ENCODE measurements at regions not wholly inside any gene's neighbourhood (a gene's known extent, or its start where the extent isn't known, plus 50 kb on each side); places are given as distances from the start of the nearest gene placed in this dataset.
A peak's percentile ranks its signal among the peaks of the same experiment; 100 is the strongest.

- Histone ChIP-seq H3K9ac (ENCODE audit: low read length) (no peak overlapping the region), H3K4me2 (replicated peaks; ENCODE audit: low read depth, low read length, poor library complexity, severe bottlenecking) (no peak overlapping the region), H3K4me1 (ENCODE audit: control insufficient read depth in 2 of 2, insufficient read depth in 2 of 2, low read length in 2 of 2) (no peaks in the 10 kb centered on the region), H4K20me1 (ENCODE audit: control insufficient read depth, insufficient read depth, low read length, poor library complexity, severe bottlenecking) (no peaks in the 10 kb centered on the region), H3K36me3 (replicated peaks in 1 of 2; ENCODE audit: control extremely low read depth in 1 of 2, control insufficient read depth in 1 of 2, extremely low read depth in 1 of 2, insufficient read depth in 2 of 2, low read length in 1 of 2) (no peaks in the 10 kb centered on the region), H3K9me3 (ENCODE audit: control extremely low read depth in 1 of 3, control insufficient read depth in 2 of 3, insufficient read depth in 1 of 3, low read length in 2 of 3) (peaks cover 0 to 16% (median 5%) of the 10 kb centered on the region in 3 donors), H2AFZ (ENCODE audit: insufficient read depth, low read depth, low read length, poor library complexity, severe bottlenecking) (no peak overlapping the region), H3K27me3 (replicated peaks in 1 of 4; ENCODE audit: control extremely low read depth in 1 of 4, control insufficient read depth in 3 of 4, insufficient read depth in 4 of 4, low read length in 3 of 4) (no peaks in the 10 kb centered on the region), H3K79me2 (ENCODE audit: control insufficient read depth, insufficient read depth, low read length) (no peaks in the 10 kb centered on the region), H3K27ac (ENCODE audit: low read length in 2 of 2) (no peak overlapping the region), H3K4me3 (ENCODE audit: control extremely low read depth in 1 of 5, extremely low read depth in 1 of 5, insufficient read depth in 1 of 5, low read depth in 2 of 5, low read length in 4 of 5) (no peak overlapping the region)
- TF ChIP-seq CTCF (IDR thresholded peaks at IDR 0.05) (no peak), EZH2 (IDR thresholded peaks at IDR 0.05; ENCODE audit: borderline replicate concordance, insufficient read depth, low read depth, low read length, poor library complexity, severe bottlenecking) (no peak)
- ChIA-PET CTCF (no interaction called here), POLR2A (no interaction called here)
- H3K27ac Mint-ChIP-seq: no peak overlapping the region
- H3K27me3 Mint-ChIP-seq: no peaks in the 10 kb centered on the region
- 100% methylated on average over 1 of the region's 5 CpGs for WGBS (ENCODE audit: insufficient coverage)
- intact Hi-C loops (cut with micrococcal nuclease): no loop called here
- no peak for DNase-seq
- no peaks in the 10 kb centered on the region for H3K4me1 Mint-ChIP-seq
- ATAC-seq (ENCODE audit: low read depth): no peak
- no peaks in the 10 kb centered on the region for H3K9me3 Mint-ChIP-seq (ENCODE audit: insufficient read depth)
- H3K4me3 Mint-ChIP-seq: no peak overlapping the region
Measured at GRCh38 chrX:13140007-13140406, 95.6 kb upstream of the FAM9C start.

GRCh38 chrX:13131396-13132137, 87.1 kb upstream of the FAM9C start:
- no peak overlapping the region for H3K4me3 Mint-ChIP-seq
- Histone ChIP-seq H2AFZ (ENCODE audit: insufficient read depth, low read depth, low read length, poor library complexity, severe bottlenecking) (no peak overlapping the region), H3K9ac (ENCODE audit: low read length) (no peak overlapping the region), H3K4me1 (ENCODE audit: control insufficient read depth in 2 of 2, insufficient read depth in 2 of 2, low read length in 2 of 2) (no peaks in the 10 kb centered on the region), H3K4me3 (ENCODE audit: control extremely low read depth in 1 of 5, extremely low read depth in 1 of 5, insufficient read depth in 1 of 5, low read depth in 2 of 5, low read length in 4 of 5) (no peak overlapping the region), H3K36me3 (replicated peaks in 1 of 2; ENCODE audit: control extremely low read depth in 1 of 2, control insufficient read depth in 1 of 2, extremely low read depth in 1 of 2, insufficient read depth in 2 of 2, low read length in 1 of 2) (no peaks in the 10 kb centered on the region), H4K20me1 (ENCODE audit: control insufficient read depth, insufficient read depth, low read length, poor library complexity, severe bottlenecking) (no peaks in the 10 kb centered on the region), H3K79me2 (ENCODE audit: control insufficient read depth, insufficient read depth, low read length) (no peaks in the 10 kb centered on the region), H3K27me3 (replicated peaks in 1 of 4; ENCODE audit: control extremely low read depth in 1 of 4, control insufficient read depth in 3 of 4, insufficient read depth in 4 of 4, low read length in 3 of 4) (no peaks in the 10 kb centered on the region), H3K9me3 (ENCODE audit: control extremely low read depth in 1 of 3, control insufficient read depth in 2 of 3, insufficient read depth in 1 of 3, low read length in 2 of 3) (no peaks in the 10 kb centered on the region), H3K4me2 (replicated peaks; ENCODE audit: low read depth, low read length, poor library complexity, severe bottlenecking) (no peak overlapping the region), H3K27ac (ENCODE audit: low read length in 2 of 2) (no peak overlapping the region)
- POLR2A ChIA-PET: no interaction called here
- no peak for ATAC-seq (ENCODE audit: low read depth)
- H3K9me3 Mint-ChIP-seq (ENCODE audit: insufficient read depth): no peaks in the 10 kb centered on the region
- TF ChIP-seq CTCF (IDR thresholded peaks at IDR 0.05) (no peak), EZH2 (IDR thresholded peaks at IDR 0.05; ENCODE audit: borderline replicate concordance, insufficient read depth, low read depth, low read length, poor library complexity, severe bottlenecking) (no peak)
- peak overlapping the region; percentile 20 for H3K27ac Mint-ChIP-seq
- no peak for DNase-seq
- no peaks in the 10 kb centered on the region for H3K27me3 Mint-ChIP-seq
- intact Hi-C loops (cut with micrococcal nuclease): no loop called here
- CTCF ChIA-PET: no interaction called here
- peaks cover 2% of the 10 kb centered on the region for H3K4me1 Mint-ChIP-seq
- WGBS (ENCODE audit: insufficient coverage): no CpG with 5 or more reads among the region's 3 CpGs

Data from B cell (primary cell).